ENCODE measurements at regions not wholly inside any gene's neighbourhood (a gene's known extent, or its start where the extent isn't known, plus 50 kb on each side); places are given as distances from the start of the nearest gene placed in this dataset.

- Histone ChIP-seq H3K36me3 (ENCODE audit: control insufficient read depth, insufficient read depth, low read length) (no peaks in the 10 kb centered on the region), H2AFZ (ENCODE audit: low read length) (no peak overlapping the region), H4K20me1 (ENCODE audit: control insufficient read depth, extremely low read depth, insufficient read depth, low read length) (no peaks in the 10 kb centered on the region), H3K79me2 (ENCODE audit: control insufficient read depth, insufficient read depth, low read length) (no peaks in the 10 kb centered on the region), H3K4me2 (ENCODE audit: extremely low read depth, insufficient read depth, low read length) (no peak overlapping the region), H3K4me3 (replicated peaks in 1 of 4; ENCODE audit: control extremely low read depth in 1 of 4, insufficient read depth in 1 of 4, low read depth in 3 of 4, low read length in 4 of 4) (no peak overlapping the region), H3K4me1 (ENCODE audit: control insufficient read depth, extremely low read depth, insufficient read depth, low read length) (no peaks in the 10 kb centered on the region), H3K27me3 (ENCODE audit: control insufficient read depth, insufficient read depth, low read length) (no peaks in the 10 kb centered on the region), H3K9me3 (ENCODE audit: control insufficient read depth, insufficient read depth, low read depth, low read length) (no peaks in the 10 kb centered on the region), H3K9ac (ENCODE audit: insufficient read depth, low read length) (no peak overlapping the region), H3K27ac (ENCODE audit: insufficient read depth, low read length) (no peak overlapping the region)
- DNase-seq (ENCODE audit: low read depth in 2 of 2): no peak
- TF ChIP-seq CTCF (conservative IDR thresholded peaks at IDR 0.05 in 1 of 2, IDR thresholded peaks at IDR 0.05 in 1 of 2; ENCODE audit: low read depth in 1 of 2, low read length in 2 of 2) (no peak), EZH2 (IDR thresholded peaks at IDR 0.05; ENCODE audit: low read length, missing control alignments) (no peak)
Measured at GRCh38 chr2:40997362-40997761, 545.5 kb upstream of the SLC8A1 start.

- no peaks in the 10 kb centered on the region for H4K20me1 ChIP-seq (ENCODE audit: control insufficient read depth, extremely low read depth, insufficient read depth, low read length)
- no peak overlapping the region for H3K9ac ChIP-seq (ENCODE audit: insufficient read depth, low read length)
- H3K4me2 ChIP-seq (ENCODE audit: extremely low read depth, insufficient read depth, low read length): no peak overlapping the region
- no peak overlapping the region for H2AFZ ChIP-seq (ENCODE audit: low read length)
- no peak overlapping the region for H3K27ac ChIP-seq (ENCODE audit: insufficient read depth, low read length)
- no peaks in the 10 kb centered on the region for H3K4me1 ChIP-seq (ENCODE audit: control insufficient read depth, extremely low read depth, insufficient read depth, low read length)
- no peaks in the 10 kb centered on the region for H3K9me3 ChIP-seq (ENCODE audit: control insufficient read depth, insufficient read depth, low read depth, low read length)
- H3K27me3 ChIP-seq (ENCODE audit: control insufficient read depth, insufficient read depth, low read length): no peaks in the 10 kb centered on the region
- no peak for DNase-seq (ENCODE audit: low read depth in 2 of 2)
- no peaks in the 10 kb centered on the region for H3K79me2 ChIP-seq (ENCODE audit: control insufficient read depth, insufficient read depth, low read length)
- no peak overlapping the region for H3K4me3 ChIP-seq (replicated peaks in 1 of 4; ENCODE audit: control extremely low read depth in 1 of 4, insufficient read depth in 1 of 4, low read depth in 3 of 4, low read length in 4 of 4)
- TF ChIP-seq CTCF (conservative IDR thresholded peaks at IDR 0.05 in 1 of 2, IDR thresholded peaks at IDR 0.05 in 1 of 2; ENCODE audit: low read depth in 1 of 2, low read length in 2 of 2): no peak
- TF ChIP-seq EZH2 (IDR thresholded peaks at IDR 0.05; ENCODE audit: low read length, missing control alignments): no peak
- no peaks in the 10 kb centered on the region for H3K36me3 ChIP-seq (ENCODE audit: control insufficient read depth, insufficient read depth, low read length)
Measured at GRCh38 chr2:41000374-41000773, 548.5 kb upstream of the SLC8A1 start.

GRCh38 chr2:41000906-41001305, 549.0 kb upstream of the SLC8A1 start:
- no peak overlapping the region for H3K4me2 ChIP-seq (ENCODE audit: extremely low read depth, insufficient read depth, low read length)
- H3K9ac ChIP-seq (ENCODE audit: insufficient read depth, low read length): no peak overlapping the region
- H3K4me3 ChIP-seq (replicated peaks in 1 of 4; ENCODE audit: control extremely low read depth in 1 of 4, insufficient read depth in 1 of 4, low read depth in 3 of 4, low read length in 4 of 4): no peak overlapping the region
- H4K20me1 ChIP-seq (ENCODE audit: control insufficient read depth, extremely low read depth, insufficient read depth, low read length): no peaks in the 10 kb centered on the region
- TF ChIP-seq EZH2 (IDR thresholded peaks at IDR 0.05; ENCODE audit: low read length, missing control alignments) (no peak), CTCF (conservative IDR thresholded peaks at IDR 0.05 in 1 of 2, IDR thresholded peaks at IDR 0.05 in 1 of 2; ENCODE audit: low read depth in 1 of 2, low read length in 2 of 2) (no peak)
- no peak overlapping the region for H3K27ac ChIP-seq (ENCODE audit: insufficient read depth, low read length)
- H3K4me1 ChIP-seq (ENCODE audit: control insufficient read depth, extremely low read depth, insufficient read depth, low read length): no peaks in the 10 kb centered on the region
- H3K79me2 ChIP-seq (ENCODE audit: control insufficient read depth, insufficient read depth, low read length): no peaks in the 10 kb centered on the region
- H3K36me3 ChIP-seq (ENCODE audit: control insufficient read depth, insufficient read depth, low read length): no peaks in the 10 kb centered on the region
- H3K27me3 ChIP-seq (ENCODE audit: control insufficient read depth, insufficient read depth, low read length): no peaks in the 10 kb centered on the region
- no peak for DNase-seq (ENCODE audit: low read depth in 2 of 2)
- no peaks in the 10 kb centered on the region for H3K9me3 ChIP-seq (ENCODE audit: control insufficient read depth, insufficient read depth, low read depth, low read length)
- no peak overlapping the region for H2AFZ ChIP-seq (ENCODE audit: low read length)

All from fibroblast of lung (primary cell).